Upper lobe of left lung (tissue), 4 donors: ENCODE measurements at regions not wholly inside any gene's neighbourhood (a gene's known extent, or its start where the extent isn't known, plus 50 kb on each side); places are given as distances from the start of the nearest gene placed in this dataset.

Experiments used
- CTCF ChIP-seq, 6 experiments: fragments of 450-650 bp in 4 of 6; fragments of 200-600 bp in 2 of 6; sonication (generic) in 2 of 6; IDR thresholded peaks; one replicate each; pipeline ENCODE4 v1.5.1; 2016 to 2019; ENCODE audit warnings: antibody characterized with exemption in 6 of 6
- POLR2A ChIP-seq, 4 donors: fragments of 450-650 bp; IDR thresholded peaks; one replicate each; pipeline ENCODE4 v1.5.1; 2016 to 2017; ENCODE audit warnings: antibody characterized with exemption in 4 of 4, mild to moderate bottlenecking in 2 of 4
- POLR2AphosphoS5 ChIP-seq, 2 donors: sonication (generic); formaldehyde crosslinking; IDR thresholded peaks; one replicate each; pipeline ENCODE4 v1.5.1; 2017; ENCODE audit warnings: antibody characterized with exemption in 2 of 2

- TF ChIP-seq POLR2A (IDR thresholded peaks at IDR 0.05) (no peak), CTCF (IDR thresholded peaks at IDR 0.05) (no peak), POLR2AphosphoS5 (IDR thresholded peaks at IDR 0.05) (no peak)
Measured at GRCh38 chr6:6998194-6998569, 109.6 kb upstream of the RREB1 start.
